ENCODE measurements at regions not wholly inside any gene's neighbourhood (a gene's known extent, or its start where the extent isn't known, plus 50 kb on each side); places are given as distances from the start of the nearest gene placed in this dataset.

GRCh38 chr2:193251909-193252308, 1057.2 kb upstream of the TMEFF2 start:
- no peak for TF ChIP-seq EP300 (IDR thresholded peaks at IDR 0.05)
- no peak for TF ChIP-seq CTCF (IDR thresholded peaks at IDR 0.05)
- no peak for TF ChIP-seq POLR2AphosphoS5 (IDR thresholded peaks at IDR 0.05)

All from suprapubic skin (tissue), 4 donors.